GM20000 (cell line): ENCODE measurements at regions not wholly inside any gene's neighbourhood (a gene's known extent, or its start where the extent isn't known, plus 50 kb on each side); places are given as distances from the start of the nearest gene placed in this dataset.

Source experiments
- DNase-seq: peaks from one replicate; pipeline ENCODE4 v3.0.0; 2012; ENCODE audit warnings: low spot score
- CTCF ChIP-seq: IDR thresholded peaks from 2 replicates; pipeline ENCODE4 v1.5.1; 2012; ENCODE audit warnings: mild to moderate bottlenecking, control low read depth; ENCODE audit errors: extremely low read depth, missing control alignments

GRCh38 chr1:73662526-73662925 lies 535.5 kb downstream of the LRRIQ3 start:
- TF ChIP-seq CTCF: no peak
- no peak for DNase-seq

- no peak for DNase-seq
- TF ChIP-seq CTCF: no peak
Observed at GRCh38 chr1:73659136-73659535, 538.8 kb downstream of the LRRIQ3 start.

- DNase-seq: no peak
- no peak for TF ChIP-seq CTCF
Observed at GRCh38 chr1:73654714-73655113, 543.3 kb downstream of the LRRIQ3 start.

- DNase-seq: no peak
- no peak for TF ChIP-seq CTCF
Observed at GRCh38 chr1:73644198-73644597, 553.8 kb downstream of the LRRIQ3 start.

GRCh38 chr1:73639494-73639893 lies 558.5 kb downstream of the LRRIQ3 start:
- TF ChIP-seq CTCF: no peak
- no peak for DNase-seq

- DNase-seq: no peak
- no peak for TF ChIP-seq CTCF
Observed at GRCh38 chr1:73637264-73637663, 560.7 kb downstream of the LRRIQ3 start.

GRCh38 chr1:73635021-73635420 lies 563.0 kb downstream of the LRRIQ3 start:
- no peak for DNase-seq
- no peak for TF ChIP-seq CTCF

GRCh38 chr1:73627723-73628122 lies 570.3 kb downstream of the LRRIQ3 start:
- TF ChIP-seq CTCF: no peak
- no peak for DNase-seq
